ENCODE measurements at regions not wholly inside any gene's neighbourhood (a gene's known extent, or its start where the extent isn't known, plus 50 kb on each side); places are given as distances from the start of the nearest gene placed in this dataset.

DNA sequence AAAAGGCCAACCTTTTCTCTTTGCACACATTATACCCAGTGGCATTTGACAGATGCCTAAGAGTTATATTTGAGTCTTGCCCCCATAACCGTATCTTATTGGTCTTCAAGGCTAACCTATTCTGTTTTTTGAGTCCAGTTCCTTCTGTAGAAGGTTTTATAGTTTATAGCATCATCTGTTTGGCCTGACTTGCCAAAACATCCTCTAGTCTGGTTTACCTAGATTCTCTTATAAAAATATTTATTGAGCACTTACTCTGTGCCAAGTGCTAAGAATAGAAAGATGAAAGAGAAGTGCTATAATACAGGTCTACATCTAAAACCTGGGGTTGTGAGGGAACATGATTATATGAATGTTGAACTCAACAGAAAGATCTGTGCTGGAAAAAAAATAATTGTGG is 55.9 kb upstream of the PIP4K2A start:
- TF ChIP-seq POLR2A (IDR thresholded peaks at IDR 0.05): no peak
- TF ChIP-seq POLR2AphosphoS5 (IDR thresholded peaks at IDR 0.05): peak in 2 of 4 donors; percentile 21 to 50
- TF ChIP-seq, protein P1, sequence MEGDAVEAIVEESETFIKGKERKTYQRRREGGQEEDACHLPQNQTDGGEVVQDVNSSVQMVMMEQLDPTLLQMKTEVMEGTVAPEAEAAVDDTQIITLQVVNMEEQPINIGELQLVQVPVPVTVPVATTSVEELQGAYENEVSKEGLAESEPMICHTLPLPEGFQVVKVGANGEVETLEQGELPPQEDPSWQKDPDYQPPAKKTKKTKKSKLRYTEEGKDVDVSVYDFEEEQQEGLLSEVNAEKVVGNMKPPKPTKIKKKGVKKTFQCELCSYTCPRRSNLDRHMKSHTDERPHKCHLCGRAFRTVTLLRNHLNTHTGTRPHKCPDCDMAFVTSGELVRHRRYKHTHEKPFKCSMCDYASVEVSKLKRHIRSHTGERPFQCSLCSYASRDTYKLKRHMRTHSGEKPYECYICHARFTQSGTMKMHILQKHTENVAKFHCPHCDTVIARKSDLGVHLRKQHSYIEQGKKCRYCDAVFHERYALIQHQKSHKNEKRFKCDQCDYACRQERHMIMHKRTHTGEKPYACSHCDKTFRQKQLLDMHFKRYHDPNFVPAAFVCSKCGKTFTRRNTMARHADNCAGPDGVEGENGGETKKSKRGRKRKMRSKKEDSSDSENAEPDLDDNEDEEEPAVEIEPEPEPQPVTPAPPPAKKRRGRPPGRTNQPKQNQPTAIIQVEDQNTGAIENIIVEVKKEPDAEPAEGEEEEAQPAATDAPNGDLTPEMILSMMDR (IDR thresholded peaks at IDR 0.05): no peak
